ENCODE measurements at regions not wholly inside any gene's neighbourhood (a gene's known extent, or its start where the extent isn't known, plus 50 kb on each side); places are given as distances from the start of the nearest gene placed in this dataset.

- WGBS, 2 experiments, result 9 to 10% methylated on average over 33 of the region's 33 CpGs
- Histone ChIP-seq H3K4me1 (ENCODE audit: control insufficient read depth, insufficient read depth, low read length) (no peaks in the 10 kb centered on the region), H3K27me3 (ENCODE audit: control insufficient read depth, insufficient read depth, low read length, poor library complexity, severe bottlenecking) (peaks cover 47% of the 10 kb centered on the region), H3K4me3 (ENCODE audit: insufficient read depth, low read depth, low read length) (peak overlapping the region; percentile 11), H3K36me3 (ENCODE audit: control insufficient read depth, insufficient read depth, low read length) (no peaks in the 10 kb centered on the region), H3K9me3 (ENCODE audit: control insufficient read depth, low read length) (no peaks in the 10 kb centered on the region), H3K27ac (ENCODE audit: insufficient read depth, low read depth, low read length, poor library complexity, severe bottlenecking) (no peak overlapping the region)
Measured at GRCh38 chr6:27772261-27773001, 139.8 kb downstream of the OR2B2 start.

GRCh38 chr6:27771235-27771634, 141.0 kb downstream of the OR2B2 start:
- Histone ChIP-seq H3K4me3 (ENCODE audit: insufficient read depth, low read depth, low read length) (no peak overlapping the region), H3K27ac (ENCODE audit: insufficient read depth, low read depth, low read length, poor library complexity, severe bottlenecking) (no peak overlapping the region), H3K36me3 (ENCODE audit: control insufficient read depth, insufficient read depth, low read length) (no peaks in the 10 kb centered on the region), H3K27me3 (ENCODE audit: control insufficient read depth, insufficient read depth, low read length, poor library complexity, severe bottlenecking) (peaks cover 59% of the 10 kb centered on the region), H3K4me1 (ENCODE audit: control insufficient read depth, insufficient read depth, low read length) (no peaks in the 10 kb centered on the region), H3K9me3 (ENCODE audit: control insufficient read depth, low read length) (no peaks in the 10 kb centered on the region)
- WGBS, 2 experiments, result 7% methylated on average over 4 of the region's 4 CpGs

DNA sequence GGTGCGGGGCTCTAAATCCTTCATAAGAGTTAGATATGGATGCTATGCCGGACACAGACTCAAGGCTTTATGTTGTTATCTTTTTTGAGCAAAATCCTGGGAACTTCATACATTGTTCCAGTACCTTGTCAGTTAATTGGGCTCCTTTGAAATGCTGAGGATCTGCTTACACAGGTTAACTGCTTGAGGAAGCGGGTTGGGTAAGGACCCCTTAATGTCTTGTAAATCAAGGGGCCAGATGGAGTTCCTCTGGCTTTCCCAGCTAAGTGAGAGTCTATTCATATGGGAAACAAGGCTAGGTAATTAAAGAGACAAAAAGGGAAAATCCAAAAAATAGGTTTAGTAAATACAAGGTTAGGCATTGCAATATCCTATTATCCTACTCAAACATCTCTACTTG, 141.5 kb downstream of the OR2B2 start:
- H3K4me1 ChIP-seq (ENCODE audit: control insufficient read depth, insufficient read depth, low read length), result no peaks in the 10 kb centered on the region
- H3K36me3 ChIP-seq (ENCODE audit: control insufficient read depth, insufficient read depth, low read length), result no peaks in the 10 kb centered on the region
- H3K4me3 ChIP-seq (ENCODE audit: insufficient read depth, low read depth, low read length), result no peak overlapping the region
- no peaks in the 10 kb centered on the region for H3K9me3 ChIP-seq (ENCODE audit: control insufficient read depth, low read length)
- WGBS, 2 experiments, result 2 to 7% methylated on average over 2 to 3 of the region's 3 CpGs
- peaks cover 64% of the 10 kb centered on the region for H3K27me3 ChIP-seq (ENCODE audit: control insufficient read depth, insufficient read depth, low read length, poor library complexity, severe bottlenecking)
- no peak overlapping the region for H3K27ac ChIP-seq (ENCODE audit: insufficient read depth, low read depth, low read length, poor library complexity, severe bottlenecking)

DNA sequence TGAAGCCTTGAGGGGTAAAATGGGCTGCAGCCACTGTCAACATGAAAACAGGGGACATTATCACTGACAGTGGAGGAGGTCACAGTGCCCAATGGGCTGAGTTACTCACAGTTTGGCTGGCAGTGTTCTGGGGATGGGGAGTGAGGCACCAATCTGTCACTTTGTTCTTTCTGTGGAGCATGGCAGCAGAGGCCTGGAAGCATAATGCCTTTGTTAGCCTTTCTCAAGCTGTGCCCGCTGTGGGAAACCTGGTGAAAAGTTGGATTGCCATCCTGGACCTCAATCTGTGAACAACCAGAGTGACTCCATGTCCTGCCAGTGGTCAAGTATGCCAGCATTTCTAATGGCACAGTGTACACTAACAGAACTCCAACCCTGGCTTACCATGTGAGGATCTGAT, 143.6 kb downstream of the OR2B2 start:
- no peak overlapping the region for H3K4me3 ChIP-seq (ENCODE audit: insufficient read depth, low read depth, low read length)
- peaks cover 76% of the 10 kb centered on the region for H3K27me3 ChIP-seq (ENCODE audit: control insufficient read depth, insufficient read depth, low read length, poor library complexity, severe bottlenecking)
- no peak overlapping the region for H3K27ac ChIP-seq (ENCODE audit: insufficient read depth, low read depth, low read length, poor library complexity, severe bottlenecking)
- WGBS, 2 experiments, result 86 to 97% methylated on average over 1 of the region's 1 CpG
- no peaks in the 10 kb centered on the region for H3K4me1 ChIP-seq (ENCODE audit: control insufficient read depth, insufficient read depth, low read length)
- no peaks in the 10 kb centered on the region for H3K36me3 ChIP-seq (ENCODE audit: control insufficient read depth, insufficient read depth, low read length)
- no peaks in the 10 kb centered on the region for H3K9me3 ChIP-seq (ENCODE audit: control insufficient read depth, low read length)

DNA sequence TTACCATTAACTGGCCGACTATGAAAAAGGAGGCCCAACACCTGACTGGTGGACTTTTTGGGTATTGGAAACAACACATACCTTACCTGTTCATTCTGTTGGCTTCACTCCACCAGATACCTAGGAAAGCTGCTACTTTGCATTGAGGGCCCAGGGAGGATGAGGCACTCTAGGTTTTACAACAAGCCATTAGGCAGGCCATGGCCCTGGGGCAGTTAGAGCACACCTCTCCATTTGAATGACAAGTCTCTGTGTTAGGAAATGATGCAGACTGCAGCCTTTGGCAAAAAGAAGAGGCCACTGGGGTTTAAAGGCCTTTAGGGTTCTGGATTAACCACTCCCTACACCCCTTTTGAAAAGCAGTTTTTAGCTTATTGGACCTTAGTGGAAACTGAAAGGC, 144.3 kb downstream of the OR2B2 start:
- H3K27me3 ChIP-seq (ENCODE audit: control insufficient read depth, insufficient read depth, low read length, poor library complexity, severe bottlenecking), result peaks cover 76% of the 10 kb centered on the region
- H3K36me3 ChIP-seq (ENCODE audit: control insufficient read depth, insufficient read depth, low read length), result no peaks in the 10 kb centered on the region
- 89 to 93% methylated on average over 1 of the region's 1 CpG for WGBS, 2 experiments
- H3K9me3 ChIP-seq (ENCODE audit: control insufficient read depth, low read length), result no peaks in the 10 kb centered on the region
- H3K4me3 ChIP-seq (ENCODE audit: insufficient read depth, low read depth, low read length), result no peak overlapping the region
- no peak overlapping the region for H3K27ac ChIP-seq (ENCODE audit: insufficient read depth, low read depth, low read length, poor library complexity, severe bottlenecking)
- H3K4me1 ChIP-seq (ENCODE audit: control insufficient read depth, insufficient read depth, low read length), result no peaks in the 10 kb centered on the region

- no peaks in the 10 kb centered on the region for H3K9me3 ChIP-seq (ENCODE audit: control insufficient read depth, low read length)
- 85 to 93% methylated on average over 1 of the region's 1 CpG for WGBS, 2 experiments
- H3K27me3 ChIP-seq (ENCODE audit: control insufficient read depth, insufficient read depth, low read length, poor library complexity, severe bottlenecking), result peaks cover 67% of the 10 kb centered on the region
- no peak overlapping the region for H3K27ac ChIP-seq (ENCODE audit: insufficient read depth, low read depth, low read length, poor library complexity, severe bottlenecking)
- no peaks in the 10 kb centered on the region for H3K4me1 ChIP-seq (ENCODE audit: control insufficient read depth, insufficient read depth, low read length)
- H3K4me3 ChIP-seq (ENCODE audit: insufficient read depth, low read depth, low read length), result no peak overlapping the region
- H3K36me3 ChIP-seq (ENCODE audit: control insufficient read depth, insufficient read depth, low read length), result no peaks in the 10 kb centered on the region
Measured at GRCh38 chr6:27766405-27766804, 145.8 kb downstream of the OR2B2 start.

GRCh38 chr6:27765028-27765590, 147.1 kb downstream of the OR2B2 start:
- no peaks in the 10 kb centered on the region for H3K36me3 ChIP-seq (ENCODE audit: control insufficient read depth, insufficient read depth, low read length)
- H3K4me3 ChIP-seq (ENCODE audit: insufficient read depth, low read depth, low read length), result no peak overlapping the region
- H3K9me3 ChIP-seq (ENCODE audit: control insufficient read depth, low read length), result no peaks in the 10 kb centered on the region
- H3K27ac ChIP-seq (ENCODE audit: insufficient read depth, low read depth, low read length, poor library complexity, severe bottlenecking), result no peak overlapping the region
- no peaks in the 10 kb centered on the region for H3K4me1 ChIP-seq (ENCODE audit: control insufficient read depth, insufficient read depth, low read length)
- peaks cover 54% of the 10 kb centered on the region for H3K27me3 ChIP-seq (ENCODE audit: control insufficient read depth, insufficient read depth, low read length, poor library complexity, severe bottlenecking)

DNA sequence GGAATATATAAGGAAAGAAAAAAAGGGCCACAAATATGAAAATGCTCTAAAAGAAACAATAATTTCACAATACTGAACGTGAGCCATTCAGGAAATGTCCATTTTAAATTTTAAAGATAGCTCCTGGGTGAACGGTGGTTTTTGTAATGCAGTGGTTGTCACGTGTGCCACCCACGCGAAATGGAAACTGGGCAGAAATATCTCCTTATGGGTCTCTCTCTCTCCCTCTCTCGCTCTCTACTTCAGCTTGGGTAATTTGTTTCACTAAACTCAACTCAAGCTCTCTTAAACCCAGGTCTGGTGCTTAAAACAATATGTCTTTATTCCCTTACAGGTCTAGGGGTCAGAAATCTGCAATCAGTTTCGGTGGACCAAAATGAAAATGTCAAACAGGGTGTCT, 150.8 kb downstream of the OR2B2 start:
- H3K27ac ChIP-seq (ENCODE audit: insufficient read depth, low read depth, low read length, poor library complexity, severe bottlenecking), result no peak overlapping the region
- WGBS, 2 experiments, result 68 to 79% methylated on average over 7 of the region's 7 CpGs
- no peak overlapping the region for H3K4me3 ChIP-seq (ENCODE audit: insufficient read depth, low read depth, low read length)
- H3K9me3 ChIP-seq (ENCODE audit: control insufficient read depth, low read length), result no peaks in the 10 kb centered on the region
- peaks cover 8% of the 10 kb centered on the region for H3K4me1 ChIP-seq (ENCODE audit: control insufficient read depth, insufficient read depth, low read length)
- no peaks in the 10 kb centered on the region for H3K36me3 ChIP-seq (ENCODE audit: control insufficient read depth, insufficient read depth, low read length)
- peaks cover 33% of the 10 kb centered on the region for H3K27me3 ChIP-seq (ENCODE audit: control insufficient read depth, insufficient read depth, low read length, poor library complexity, severe bottlenecking)

DNA sequence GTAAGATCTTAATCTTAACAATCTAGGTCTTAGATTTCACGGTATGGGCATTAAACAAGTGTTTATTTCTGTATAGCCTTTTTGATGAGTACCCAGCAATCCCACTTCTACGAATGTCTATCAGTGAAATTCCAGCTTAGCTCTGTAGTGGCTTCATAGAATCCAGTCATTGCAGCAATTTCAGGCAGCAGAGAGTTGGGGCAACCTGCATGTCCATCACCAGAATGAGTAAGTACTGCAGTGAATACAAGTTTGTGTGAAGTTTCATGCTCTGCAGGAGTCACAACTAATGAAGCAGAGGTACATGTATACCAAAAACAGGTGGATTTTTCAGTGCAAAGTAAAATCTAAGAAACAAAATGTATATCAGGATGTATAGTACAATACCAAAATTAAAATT, 151.7 kb downstream of the OR2B2 start:
- Histone ChIP-seq H3K36me3 (ENCODE audit: control insufficient read depth, insufficient read depth, low read length) (no peaks in the 10 kb centered on the region), H3K9me3 (ENCODE audit: control insufficient read depth, low read length) (no peaks in the 10 kb centered on the region), H3K4me3 (ENCODE audit: insufficient read depth, low read depth, low read length) (no peak overlapping the region), H3K27me3 (ENCODE audit: control insufficient read depth, insufficient read depth, low read length, poor library complexity, severe bottlenecking) (peaks cover 32% of the 10 kb centered on the region), H3K4me1 (ENCODE audit: control insufficient read depth, insufficient read depth, low read length) (peaks cover 8% of the 10 kb centered on the region), H3K27ac (ENCODE audit: insufficient read depth, low read depth, low read length, poor library complexity, severe bottlenecking) (no peak overlapping the region)
- 88 to 94% methylated on average over 2 of the region's 2 CpGs for WGBS, 2 experiments

DNA sequence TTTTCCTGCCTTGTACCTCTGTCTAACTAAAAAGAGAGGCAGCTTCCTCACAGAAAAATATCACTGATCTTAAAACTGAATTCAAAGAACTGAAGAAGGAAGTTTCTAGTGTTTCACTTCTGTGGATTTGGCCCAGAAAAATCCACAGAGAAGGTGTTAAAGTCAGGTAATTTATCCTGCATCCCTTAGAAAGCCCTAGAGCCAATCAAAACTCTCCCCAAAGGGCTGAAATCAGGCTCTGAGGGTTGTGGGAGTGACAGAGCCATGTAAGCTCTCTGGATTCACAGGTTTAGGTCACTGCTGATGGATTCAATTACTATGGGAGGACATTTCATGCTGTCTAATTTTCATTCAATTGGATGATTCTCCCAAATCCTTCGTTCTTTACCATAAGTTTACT, 152.3 kb downstream of the OR2B2 start:
- Histone ChIP-seq H3K27ac (ENCODE audit: insufficient read depth, low read depth, low read length, poor library complexity, severe bottlenecking) (no peak overlapping the region), H3K27me3 (ENCODE audit: control insufficient read depth, insufficient read depth, low read length, poor library complexity, severe bottlenecking) (peaks cover 30% of the 10 kb centered on the region), H3K4me3 (ENCODE audit: insufficient read depth, low read depth, low read length) (no peak overlapping the region), H3K4me1 (ENCODE audit: control insufficient read depth, insufficient read depth, low read length) (peaks cover 8% of the 10 kb centered on the region), H3K9me3 (ENCODE audit: control insufficient read depth, low read length) (no peaks in the 10 kb centered on the region), H3K36me3 (ENCODE audit: control insufficient read depth, insufficient read depth, low read length) (no peaks in the 10 kb centered on the region)
- no CpG with 5 or more reads among the region's 1 CpG for WGBS, 2 experiments

Measured in ectodermal cell (in vitro differentiated cells).